NT2/D1 (cell line): ENCODE measurements at regions not wholly inside any gene's neighbourhood (a gene's known extent, or its start where the extent isn't known, plus 50 kb on each side); places are given as distances from the start of the nearest gene placed in this dataset.

ENCODE experiments used
- DNase-seq: peaks from one replicate; pipeline ENCODE4 v3.0.0-alpha.2; 2011; ENCODE audit warnings: low read depth, low spot score
- H3K27me3 ChIP-seq: 2 replicates; pipeline ENCODE4 v1.6.0; 2011; ENCODE audit warnings: mild to moderate bottlenecking; ENCODE audit not compliant: insufficient read length, insufficient read depth
- H3K36me3 ChIP-seq: 2 replicates; pipeline ENCODE4 v1.6.1; 2011; ENCODE audit warnings: mild to moderate bottlenecking, low read length, mixed read lengths; ENCODE audit not compliant: insufficient read depth, insufficient read length
- H3K4me1 ChIP-seq: 2 replicates; pipeline ENCODE4 v1.5.1; 2011; ENCODE audit not compliant: insufficient read depth, insufficient read length
- H3K4me3 ChIP-seq: 2 replicates; pipeline ENCODE4 v1.5.1; 2011; ENCODE audit warnings: low read depth; ENCODE audit not compliant: insufficient read length
- H3K9ac ChIP-seq: 2 replicates; pipeline ENCODE4 v1.6.0; 2011; ENCODE audit warnings: low read depth; ENCODE audit not compliant: insufficient read length
- H3K9me3 ChIP-seq: 2 replicates; pipeline ENCODE4 v1.5.1; 2011; ENCODE audit warnings: mild to moderate bottlenecking, low read length; ENCODE audit not compliant: insufficient read depth
- SUZ12 ChIP-seq: IDR thresholded peaks from 2 replicates; pipeline ENCODE4 v1.6.1; 2011; ENCODE audit not compliant: insufficient read length, insufficient read depth; ENCODE audit errors: extremely low read depth
- YY1 ChIP-seq: IDR thresholded peaks from 2 replicates; pipeline ENCODE4 v1.6.1; 2011; ENCODE audit not compliant: insufficient read length, insufficient read depth
- ZNF274 ChIP-seq: IDR thresholded peaks from 2 replicates; pipeline ENCODE4 v1.6.1; 2011; ENCODE audit warnings: mild to moderate bottlenecking, low read depth, low read length

DNA sequence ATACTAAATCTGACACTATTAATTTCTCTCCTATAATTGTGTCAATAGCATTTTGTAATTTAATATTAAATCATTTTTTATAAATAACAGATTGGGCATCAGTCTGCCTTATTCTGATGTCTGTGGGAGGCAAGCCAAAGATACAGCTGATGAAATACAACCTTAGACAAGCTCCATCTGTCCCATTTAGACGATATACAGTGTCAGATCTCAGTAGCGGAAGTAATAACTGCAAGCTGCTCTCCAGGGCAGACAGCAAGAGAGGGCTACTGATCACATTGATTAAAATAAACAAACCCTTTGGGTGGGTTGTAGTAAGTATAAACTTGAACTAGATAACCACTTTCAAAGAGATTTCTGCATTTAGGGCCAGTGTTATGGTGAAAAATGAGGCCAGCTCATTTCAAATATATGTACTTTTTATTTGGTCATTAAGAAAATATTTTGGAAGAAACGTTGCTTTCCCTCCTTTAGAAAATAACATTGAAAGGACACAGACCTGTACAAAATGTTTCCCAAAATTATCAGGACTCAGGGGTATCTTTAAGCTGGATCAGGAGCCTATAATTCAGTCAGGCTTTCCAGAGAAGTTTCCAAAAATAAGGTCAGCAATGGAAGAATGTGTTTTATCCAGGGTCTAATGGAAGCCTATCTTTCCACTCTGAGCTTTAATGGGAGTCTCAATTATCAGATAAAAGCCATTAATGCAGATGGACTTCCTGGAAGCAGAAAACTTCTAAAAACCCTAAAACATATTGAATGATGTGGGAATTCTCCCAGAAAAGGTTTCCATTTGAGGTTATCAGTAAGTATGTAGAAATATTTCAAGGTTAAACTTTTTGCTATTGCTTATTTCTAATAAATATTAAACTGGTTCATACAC lies 1028.8 kb upstream of the IGFBP7 start:
- H3K9ac ChIP-seq: no peak overlapping the region
- H3K36me3 ChIP-seq: no peaks in the 10 kb centered on the region
- no peaks in the 10 kb centered on the region for H3K4me1 ChIP-seq
- DNase-seq: no peak
- H3K9me3 ChIP-seq: no peaks in the 10 kb centered on the region
- no peak overlapping the region for H3K4me3 ChIP-seq
- no peaks in the 10 kb centered on the region for H3K27me3 ChIP-seq
- TF ChIP-seq YY1 (no peak), ZNF274 (no peak), SUZ12 (no peak)

DNA sequence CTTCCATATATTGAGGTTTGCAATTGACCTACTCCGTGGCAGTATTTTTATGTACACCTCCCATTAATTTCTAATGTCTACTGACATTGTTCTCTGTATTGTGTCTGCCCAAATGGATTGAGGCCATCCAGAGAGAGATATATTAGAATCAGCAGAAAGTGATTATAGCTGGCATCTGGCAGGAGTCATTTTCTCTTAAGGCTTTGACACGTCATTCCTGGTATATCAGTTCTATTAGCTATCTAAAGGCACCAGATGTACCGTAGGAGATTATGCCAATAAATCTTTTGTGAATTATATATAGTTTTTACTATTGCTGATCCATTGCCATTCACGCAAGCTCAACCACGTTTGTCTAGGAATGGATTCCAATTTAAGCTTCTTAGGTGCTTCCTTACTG lies 1026.4 kb upstream of the IGFBP7 start:
- TF ChIP-seq YY1 (no peak), SUZ12 (no peak), ZNF274 (no peak)
- Histone ChIP-seq H3K9me3 (no peaks in the 10 kb centered on the region), H3K27me3 (no peaks in the 10 kb centered on the region), H3K4me1 (no peaks in the 10 kb centered on the region), H3K36me3 (no peaks in the 10 kb centered on the region), H3K4me3 (no peak overlapping the region), H3K9ac (no peak overlapping the region)
- no peak for DNase-seq

- no peaks in the 10 kb centered on the region for H3K4me1 ChIP-seq
- no peaks in the 10 kb centered on the region for H3K27me3 ChIP-seq
- no peaks in the 10 kb centered on the region for H3K36me3 ChIP-seq
- no peak for TF ChIP-seq SUZ12
- no peak for TF ChIP-seq ZNF274
- no peak for TF ChIP-seq YY1
- no peak overlapping the region for H3K9ac ChIP-seq
- H3K4me3 ChIP-seq: no peak overlapping the region
- H3K9me3 ChIP-seq: no peaks in the 10 kb centered on the region
- no peak for DNase-seq
These were observed 1017.5 kb upstream of the IGFBP7 start for GRCh38 chr4:58127680-58128079.

DNA sequence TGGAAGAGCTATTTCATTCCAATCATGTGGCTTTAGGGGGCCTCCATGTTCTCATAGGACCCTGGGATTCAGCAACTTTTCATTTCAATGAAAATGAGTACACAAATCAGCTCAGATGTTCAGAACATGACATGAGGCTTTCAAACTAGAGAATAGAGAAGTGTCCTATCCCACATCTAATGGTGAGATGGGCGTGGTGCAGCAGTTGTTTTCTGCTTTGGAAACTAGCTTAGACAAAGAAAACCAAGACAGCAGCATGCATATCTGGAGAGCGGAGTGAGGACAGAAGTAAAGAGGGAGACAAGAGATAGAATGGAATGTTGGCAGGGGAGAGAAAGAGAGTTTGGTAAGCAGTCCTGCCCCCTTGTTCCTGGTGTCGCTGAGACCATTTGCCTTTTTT lies 1009.1 kb upstream of the IGFBP7 start:
- Histone ChIP-seq H3K27me3 (no peaks in the 10 kb centered on the region), H3K4me3 (no peak overlapping the region), H3K36me3 (no peaks in the 10 kb centered on the region), H3K9ac (no peak overlapping the region), H3K4me1 (no peaks in the 10 kb centered on the region), H3K9me3 (no peaks in the 10 kb centered on the region)
- TF ChIP-seq SUZ12: no peak
- TF ChIP-seq YY1: no peak
- TF ChIP-seq ZNF274: no peak
- DNase-seq: no peak

DNA sequence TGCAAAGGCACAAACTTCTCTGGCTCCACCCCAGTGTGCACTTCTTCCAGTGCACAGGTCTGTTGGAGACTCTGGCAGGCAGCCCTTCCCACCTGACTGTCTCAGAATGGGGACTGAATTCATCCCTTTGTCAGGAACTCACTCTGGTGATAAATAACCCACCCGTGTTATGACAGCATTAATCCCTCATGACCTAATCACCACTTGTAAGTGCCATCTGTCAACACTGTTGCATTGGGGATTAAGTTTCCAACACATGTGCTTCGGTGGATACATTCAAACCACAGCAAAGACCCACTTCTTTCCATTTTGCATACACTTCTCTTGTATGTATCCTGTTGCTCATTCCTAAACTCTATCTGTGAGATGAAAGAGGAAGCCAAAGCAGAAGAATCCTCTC lies 1002.9 kb upstream of the IGFBP7 start:
- Histone ChIP-seq H3K4me1 (no peaks in the 10 kb centered on the region), H3K4me3 (no peak overlapping the region), H3K36me3 (no peaks in the 10 kb centered on the region), H3K9ac (no peak overlapping the region), H3K27me3 (no peaks in the 10 kb centered on the region), H3K9me3 (no peaks in the 10 kb centered on the region)
- no peak for DNase-seq
- TF ChIP-seq YY1 (no peak), SUZ12 (no peak), ZNF274 (no peak)

- no peaks in the 10 kb centered on the region for H3K27me3 ChIP-seq
- H3K36me3 ChIP-seq: no peaks in the 10 kb centered on the region
- TF ChIP-seq YY1 (no peak), SUZ12 (no peak), ZNF274 (no peak)
- no peak overlapping the region for H3K4me3 ChIP-seq
- no peaks in the 10 kb centered on the region for H3K4me1 ChIP-seq
- no peaks in the 10 kb centered on the region for H3K9me3 ChIP-seq
- no peak for DNase-seq
- no peak overlapping the region for H3K9ac ChIP-seq
These were observed 1001.6 kb upstream of the IGFBP7 start for GRCh38 chr4:58111818-58112217.

DNA sequence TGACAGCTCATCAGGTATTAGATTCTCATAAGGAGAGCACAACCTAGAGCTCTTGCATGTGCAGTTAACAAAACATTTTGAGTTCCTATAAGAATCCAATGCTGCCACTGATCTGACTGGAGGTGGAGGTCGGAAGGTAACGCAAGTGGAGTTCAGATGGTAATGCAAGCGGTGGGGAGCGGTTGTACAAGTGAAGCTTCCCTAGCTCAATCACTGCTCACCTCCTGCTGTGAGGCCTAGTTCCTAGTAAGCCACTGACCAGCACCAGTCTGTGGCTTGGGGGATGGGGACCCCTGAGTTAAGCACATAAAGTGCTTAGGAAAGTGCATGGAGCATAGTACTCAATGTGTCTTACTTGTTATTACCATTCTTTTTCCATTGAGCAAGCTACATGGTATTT lies 983.2 kb upstream of the IGFBP7 start:
- Histone ChIP-seq H3K27me3 (no peaks in the 10 kb centered on the region), H3K9ac (no peak overlapping the region), H3K9me3 (no peaks in the 10 kb centered on the region), H3K4me3 (no peak overlapping the region), H3K36me3 (no peaks in the 10 kb centered on the region), H3K4me1 (no peaks in the 10 kb centered on the region)
- TF ChIP-seq SUZ12: no peak
- no peak for TF ChIP-seq ZNF274
- no peak for TF ChIP-seq YY1
- DNase-seq: peak; percentile 11
